ENCODE measurements at regions not wholly inside any gene's neighbourhood (a gene's known extent, or its start where the extent isn't known, plus 50 kb on each side); places are given as distances from the start of the nearest gene placed in this dataset.

DNA sequence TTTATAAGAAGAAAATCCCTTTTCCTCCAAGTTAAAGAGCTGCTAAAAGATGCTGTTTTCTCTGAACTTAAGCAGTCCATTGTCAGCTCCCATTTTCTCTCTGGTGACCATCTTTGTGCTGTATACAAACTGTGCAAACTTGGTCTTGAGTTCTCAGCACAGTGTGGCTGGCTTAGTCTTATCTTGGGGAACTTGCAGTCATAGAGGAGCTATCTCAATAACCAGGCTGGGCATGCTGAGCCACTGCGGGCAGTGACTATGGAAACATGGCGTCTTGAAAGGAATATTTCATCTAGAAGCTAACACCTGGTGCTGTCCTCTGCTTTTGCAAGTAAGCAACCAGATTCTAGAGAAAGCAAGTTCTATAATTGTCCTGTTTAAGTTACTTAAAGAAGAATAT is 1334.4 kb upstream of the CELF4 start:
- no peak for DNase-seq (ENCODE audit: low spot score)

DNA sequence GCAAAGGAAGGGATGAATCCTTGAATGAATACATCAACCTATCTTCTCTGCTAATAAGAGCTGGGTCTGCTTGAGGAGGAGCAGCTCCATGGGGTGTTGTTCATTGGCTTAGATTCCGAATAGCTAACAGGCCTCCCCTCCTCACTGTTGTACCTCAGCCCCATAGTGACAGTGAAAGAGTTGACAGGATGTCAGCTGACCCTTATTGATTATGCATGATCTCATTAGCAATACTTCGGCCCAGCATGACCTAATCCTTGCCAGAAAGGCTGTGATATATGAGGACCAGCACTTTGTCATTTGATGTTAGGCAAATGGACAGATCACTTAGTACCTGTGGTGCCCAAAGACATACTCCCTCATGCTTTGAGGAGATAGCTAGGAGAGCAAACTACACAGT is 1333.7 kb upstream of the CELF4 start:
- no peak for DNase-seq (ENCODE audit: low spot score)

DNA sequence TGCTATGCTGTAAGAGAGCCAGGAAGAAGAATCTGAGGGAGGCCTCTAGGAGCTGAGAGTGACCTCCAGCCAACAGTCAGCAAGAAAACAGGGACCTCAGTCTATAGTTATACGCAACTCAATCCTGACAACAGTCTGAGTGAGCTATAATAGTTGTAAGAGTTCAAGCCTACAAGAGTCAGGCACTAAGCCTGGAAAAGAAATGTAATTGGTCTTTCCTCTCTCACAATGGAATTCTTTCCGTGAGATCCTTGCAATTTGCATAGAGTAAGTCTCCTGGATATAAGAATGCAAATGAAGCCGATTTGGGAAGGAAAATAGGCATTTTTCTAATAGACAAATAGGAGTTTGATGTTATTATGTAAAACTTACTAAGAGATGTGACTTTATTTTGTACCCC is 1332.6 kb upstream of the CELF4 start:
- DNase-seq (ENCODE audit: low spot score) = no peak

GRCh38 chr18:38895560-38895959 is 1330.0 kb upstream of the CELF4 start:
- DNase-seq (ENCODE audit: low spot score) = no peak

DNA sequence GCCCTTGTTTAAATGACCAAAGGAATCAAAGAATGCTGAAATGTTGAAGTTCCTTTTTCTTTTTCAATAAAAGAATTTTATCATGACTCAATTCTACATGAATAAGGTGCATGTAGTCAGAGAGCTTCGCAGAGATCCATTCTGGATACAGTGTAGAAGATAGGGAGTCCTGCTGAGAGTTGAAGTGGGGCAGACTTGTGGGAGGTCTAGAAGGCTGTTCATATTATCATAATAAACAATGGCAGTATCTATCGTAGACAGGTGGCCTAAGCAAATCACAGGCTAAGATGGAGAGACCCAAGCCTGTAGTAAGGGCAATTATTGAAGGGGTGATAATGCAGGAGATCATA is 1322.0 kb upstream of the CELF4 start:
- no peak for DNase-seq (ENCODE audit: low spot score)

DNA sequence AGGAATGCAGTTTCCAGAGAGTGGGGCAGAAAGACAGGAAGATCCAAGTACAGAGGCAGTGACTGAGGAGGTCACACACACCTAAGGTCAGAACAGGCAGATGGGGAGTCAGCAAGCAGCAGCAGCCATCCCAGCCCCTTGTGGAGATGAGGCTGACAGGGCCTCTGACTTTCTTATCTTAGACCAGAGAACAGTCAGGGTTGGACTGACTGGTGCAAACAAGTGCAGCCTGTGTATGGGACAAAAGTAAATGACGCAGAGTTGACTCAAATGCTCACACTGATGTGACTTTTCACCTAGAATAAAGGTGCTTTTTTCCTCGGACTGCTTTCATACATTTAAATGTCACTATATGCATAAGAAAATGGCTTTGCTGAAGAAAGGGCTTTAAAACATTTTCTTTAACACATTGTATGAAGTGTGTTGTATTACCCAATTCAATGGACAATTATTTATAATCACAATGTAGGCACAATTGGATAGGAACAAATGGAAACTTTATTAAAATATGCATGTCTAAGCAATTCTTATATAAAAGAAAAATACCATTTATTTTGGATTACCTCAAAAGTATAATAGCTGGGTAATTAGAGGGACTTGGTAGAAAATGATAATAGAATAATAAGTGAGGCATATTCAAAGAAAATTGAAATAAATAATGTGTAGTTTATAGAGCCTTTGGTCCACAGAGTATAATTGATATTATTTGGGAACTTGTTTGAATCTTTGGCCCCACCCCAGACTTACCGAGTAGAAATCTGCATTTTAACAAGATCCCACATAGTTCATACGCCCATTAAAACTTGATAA is 1321.5 kb upstream of the CELF4 start:
- no peak for DNase-seq (ENCODE audit: low spot score)

DNA sequence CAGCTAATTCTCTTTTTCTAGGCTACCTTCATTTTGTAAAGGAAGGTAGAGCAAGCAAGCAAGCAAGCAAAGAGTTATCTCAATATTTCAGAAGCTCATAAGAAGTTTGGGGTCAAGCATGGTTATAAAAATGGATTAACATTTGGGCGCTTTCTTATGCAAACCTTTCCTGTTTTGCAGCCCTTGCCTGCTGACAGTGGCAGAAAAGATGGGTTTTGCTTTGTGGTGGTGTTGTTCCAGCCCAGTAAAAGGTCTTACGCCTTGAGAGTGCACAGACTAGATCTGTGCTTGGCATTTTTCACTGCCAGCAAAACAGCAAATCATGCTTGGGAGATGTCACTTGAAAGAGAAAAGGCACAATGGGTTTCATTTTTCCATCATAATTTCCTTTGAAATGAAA is 1320.6 kb upstream of the CELF4 start:
- DNase-seq (ENCODE audit: low spot score) = no peak

DNA sequence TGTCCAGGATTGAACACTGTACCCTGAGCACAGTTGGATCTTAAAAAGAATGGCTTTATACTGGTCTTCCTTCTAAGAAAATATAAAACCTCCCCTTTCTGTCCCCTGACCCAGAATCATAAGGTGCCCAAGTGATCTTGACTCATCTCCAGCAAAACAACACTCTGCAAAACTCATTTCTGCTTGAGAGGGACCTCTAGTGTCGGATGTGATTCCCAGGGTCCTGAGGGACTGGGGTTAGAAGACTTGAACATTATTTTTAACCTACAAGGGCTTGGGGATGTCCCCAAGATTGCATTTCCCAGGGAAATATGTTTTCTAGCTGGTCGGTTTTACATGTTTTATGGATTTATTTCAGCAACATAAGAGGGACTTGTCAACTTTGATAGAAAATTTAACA is 1318.5 kb upstream of the CELF4 start:
- DNase-seq (ENCODE audit: low spot score) = no peak

DNA sequence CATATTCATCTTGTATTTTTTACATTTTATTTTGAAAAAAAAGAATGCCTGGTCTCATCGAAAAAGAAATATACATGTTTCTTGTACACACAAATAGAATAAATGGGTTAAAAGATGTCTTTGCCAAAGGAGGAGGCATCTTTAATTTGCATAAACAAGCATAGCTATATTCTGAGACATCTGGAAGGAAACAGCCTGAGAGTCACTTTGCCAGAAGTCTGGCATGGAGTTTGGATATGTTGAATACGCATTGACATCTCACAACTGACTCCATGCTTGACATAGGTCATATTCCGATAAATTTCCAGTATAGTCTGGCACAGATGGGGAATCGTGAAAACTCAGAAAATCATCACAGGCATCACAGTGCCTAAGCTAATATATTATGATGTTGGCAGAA is 1317.5 kb upstream of the CELF4 start:
- DNase-seq (ENCODE audit: low spot score) = no peak

GRCh38 chr18:38879871-38880270 is 1314.3 kb upstream of the CELF4 start:
- no peak for DNase-seq (ENCODE audit: low spot score)

DNA sequence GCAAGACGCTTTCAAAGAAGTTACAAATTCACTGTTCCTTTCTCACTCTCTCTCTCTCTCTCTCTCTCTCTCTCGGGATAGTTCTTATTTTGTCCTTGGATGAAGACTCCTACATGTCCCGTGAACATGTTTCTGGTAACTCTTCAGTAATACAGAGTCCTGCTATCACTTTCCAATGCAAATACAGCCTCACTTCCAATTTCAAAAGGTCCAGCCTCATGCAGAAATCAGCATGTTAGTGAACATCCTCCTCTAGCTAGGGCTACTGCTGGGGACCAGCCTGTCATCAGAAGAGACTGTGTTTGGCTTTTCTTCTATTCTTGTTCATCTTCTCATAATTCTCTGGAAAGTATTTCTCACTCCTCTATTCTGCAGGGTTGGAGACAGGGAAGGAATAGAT is 1306.7 kb upstream of the CELF4 start:
- no peak for DNase-seq (ENCODE audit: low spot score)

DNA sequence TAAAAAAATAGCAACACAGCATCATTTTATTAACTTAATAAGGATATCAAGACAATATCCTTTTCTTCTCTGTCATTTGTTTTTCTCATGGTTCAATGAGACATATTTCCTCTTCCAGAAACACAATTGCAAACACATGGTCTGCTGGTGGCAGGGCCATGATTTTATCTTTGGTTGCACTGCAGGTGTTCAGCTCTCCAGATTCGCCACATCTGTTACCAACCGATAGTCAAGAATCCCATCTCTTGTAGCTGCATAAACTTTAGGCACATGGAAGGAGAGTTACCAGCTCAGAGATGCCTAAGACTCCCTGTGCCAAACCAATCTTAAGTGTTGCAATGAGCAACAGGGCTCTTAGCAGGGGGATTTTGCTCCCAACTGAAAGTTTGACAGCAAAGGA is 1303.2 kb upstream of the CELF4 start:
- DNase-seq (ENCODE audit: low spot score) = no peak

DNA sequence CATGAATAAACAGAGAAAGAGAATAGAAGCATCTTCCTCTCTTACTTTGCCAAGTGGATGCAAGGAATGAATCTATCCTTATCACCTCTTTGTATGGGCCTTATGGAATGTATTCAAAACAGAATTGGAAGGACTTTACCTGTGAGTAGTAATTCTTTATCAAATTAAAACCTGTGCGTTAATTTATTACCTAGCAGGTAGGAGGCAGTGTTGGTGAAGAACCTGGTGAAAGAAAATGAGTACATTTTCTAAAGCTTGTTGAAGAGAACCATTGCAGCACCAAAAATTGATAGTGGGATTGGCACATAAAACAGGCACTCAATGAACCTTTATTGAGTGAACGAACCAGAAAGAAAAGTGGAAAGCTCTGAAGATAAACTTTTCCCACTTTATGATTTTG is 1302.1 kb upstream of the CELF4 start:
- no peak for DNase-seq (ENCODE audit: low spot score)

DNA sequence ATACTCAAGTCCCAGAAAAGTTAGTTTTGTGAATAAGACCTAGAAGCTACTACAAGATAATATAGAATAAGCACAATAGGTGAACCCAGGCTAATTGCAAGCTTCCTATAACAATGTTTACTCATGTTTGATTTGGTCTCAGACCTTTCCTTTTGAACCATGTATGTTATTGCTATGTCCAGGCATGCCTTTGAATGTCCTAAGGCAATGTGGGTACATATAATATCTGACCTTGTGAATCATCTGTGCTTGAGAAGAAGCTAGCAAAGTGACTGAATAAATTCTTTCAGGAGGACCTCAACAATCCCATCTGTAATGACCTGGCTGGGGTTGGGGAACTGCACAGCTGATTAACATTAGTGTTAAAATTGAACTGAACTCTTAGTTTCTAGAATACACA is 1285.9 kb upstream of the CELF4 start:
- no peak for DNase-seq (ENCODE audit: low spot score)

DNA sequence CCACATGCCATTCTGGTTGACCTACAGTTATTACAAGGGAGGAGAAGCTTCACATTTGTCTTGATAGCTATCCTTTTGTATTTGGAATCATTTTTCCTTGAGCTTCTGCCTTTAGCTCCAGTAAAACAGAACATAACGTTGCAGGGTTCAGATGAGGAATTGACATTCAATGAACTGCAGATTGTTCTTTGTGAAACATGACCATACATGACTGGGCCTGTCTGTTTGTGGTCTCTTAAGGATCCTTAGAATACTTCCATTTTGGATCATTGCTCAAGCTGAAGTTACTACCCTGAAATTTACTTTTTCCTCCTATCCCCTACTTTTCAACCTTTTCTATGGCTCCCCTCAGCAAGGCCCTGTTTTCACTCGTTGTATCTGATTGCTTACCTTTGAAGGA is 1281.7 kb upstream of the CELF4 start:
- no peak for DNase-seq (ENCODE audit: low spot score)

DNA sequence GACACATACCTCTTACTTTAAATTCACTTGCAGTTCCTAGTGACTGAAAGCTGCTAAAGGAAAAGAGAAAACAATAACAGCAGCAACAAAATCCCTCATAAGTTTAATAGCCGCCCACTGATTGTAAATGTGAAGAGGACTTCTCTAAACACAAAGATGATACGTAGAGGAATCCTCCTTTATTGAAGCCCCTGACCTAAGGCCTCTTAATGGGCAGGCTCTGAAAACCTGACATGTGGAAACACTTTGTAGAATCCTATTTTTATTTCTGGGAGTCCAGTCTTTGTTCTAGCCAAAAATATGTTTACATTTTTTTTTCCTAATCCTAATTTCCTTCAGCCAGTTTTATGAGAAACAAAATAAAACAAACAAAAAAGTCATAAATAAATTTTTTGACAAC is 1277.7 kb upstream of the CELF4 start:
- no peak for DNase-seq (ENCODE audit: low spot score)

DNA sequence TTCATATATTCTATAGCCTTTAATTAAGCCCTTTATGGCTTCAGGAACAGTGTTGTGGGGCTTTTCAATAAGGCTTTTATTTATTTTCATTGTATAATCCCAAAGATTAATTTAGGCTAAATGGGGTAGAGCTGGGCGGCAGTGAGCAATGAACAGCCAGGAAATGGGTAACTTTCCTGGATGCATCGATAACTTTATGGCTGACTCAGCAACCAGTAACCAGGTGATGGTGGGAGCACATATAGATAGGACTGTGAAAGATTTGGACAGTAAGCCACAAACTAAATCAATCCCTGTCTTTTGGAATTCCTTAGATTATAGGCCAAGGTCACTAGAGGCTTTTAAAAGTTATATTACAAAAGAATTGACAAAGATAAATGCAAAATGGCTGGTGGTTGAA is 1260.6 kb upstream of the CELF4 start:
- no peak for DNase-seq (ENCODE audit: low spot score)

DNA sequence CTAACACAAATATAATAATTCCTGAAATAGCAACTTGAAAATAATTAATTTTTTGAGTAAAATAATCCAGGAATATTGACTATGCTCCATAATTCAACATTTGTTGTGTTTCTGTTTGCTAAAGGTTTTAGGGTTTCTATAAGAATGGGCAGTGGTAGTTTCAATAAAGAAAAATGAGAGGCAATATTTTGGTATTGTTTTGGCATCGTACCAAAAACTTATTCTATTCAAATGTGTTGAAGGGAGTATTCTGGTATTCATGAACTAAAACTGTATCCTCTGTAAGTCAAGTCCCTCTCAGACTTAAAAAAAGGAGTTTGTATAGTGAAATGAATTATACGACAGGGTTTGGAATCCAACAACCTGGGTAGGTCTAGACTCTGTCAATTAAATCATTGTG is 1245.6 kb upstream of the CELF4 start:
- no peak for DNase-seq (ENCODE audit: low spot score)

DNA sequence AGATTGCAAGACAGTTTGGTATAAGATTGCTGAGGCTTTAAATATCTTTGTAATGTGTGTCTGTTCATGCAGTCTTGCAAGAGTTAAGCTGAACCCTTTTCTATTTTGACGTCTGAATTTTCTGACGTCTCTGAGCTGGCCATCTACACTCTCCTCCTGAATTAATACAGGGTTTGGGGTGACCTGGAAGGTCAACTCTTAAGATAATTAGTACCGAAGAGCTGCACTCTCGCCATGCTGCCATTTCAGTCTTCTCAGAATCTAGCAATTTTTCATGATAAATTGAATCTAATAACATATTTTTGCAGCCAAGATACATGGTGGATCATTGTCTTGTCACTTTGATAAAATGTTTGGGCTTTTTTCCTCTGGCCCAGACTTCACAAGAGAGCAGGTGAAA is 1245.2 kb upstream of the CELF4 start:
- no peak for DNase-seq (ENCODE audit: low spot score)

- DNase-seq (ENCODE audit: low spot score) = no peak
Observed at GRCh38 chr18:38807915-38808314, 1242.3 kb upstream of the CELF4 start.

- DNase-seq (ENCODE audit: low spot score) = no peak
Observed at GRCh38 chr18:38805256-38805655, 1239.7 kb upstream of the CELF4 start.

DNA sequence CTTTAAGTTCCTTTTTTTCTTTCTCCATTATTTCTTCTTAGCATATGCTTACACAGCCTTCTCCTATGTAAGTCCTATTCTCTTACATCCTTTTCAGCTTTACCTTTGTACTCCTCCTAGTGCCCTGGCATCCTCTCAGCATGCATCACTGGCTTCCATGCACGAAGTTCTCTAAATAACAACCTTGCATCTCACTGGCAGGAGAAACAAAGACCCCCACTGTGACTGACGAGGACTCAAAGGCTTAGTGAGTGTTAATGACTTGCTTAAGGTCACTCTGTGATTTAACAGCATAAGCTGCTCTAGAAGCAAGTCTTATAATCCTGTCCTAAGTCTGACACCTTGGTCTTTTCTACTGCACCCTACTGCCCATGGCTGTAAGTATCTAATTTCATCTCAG is 1236.0 kb upstream of the CELF4 start:
- DNase-seq (ENCODE audit: low spot score) = no peak

DNA sequence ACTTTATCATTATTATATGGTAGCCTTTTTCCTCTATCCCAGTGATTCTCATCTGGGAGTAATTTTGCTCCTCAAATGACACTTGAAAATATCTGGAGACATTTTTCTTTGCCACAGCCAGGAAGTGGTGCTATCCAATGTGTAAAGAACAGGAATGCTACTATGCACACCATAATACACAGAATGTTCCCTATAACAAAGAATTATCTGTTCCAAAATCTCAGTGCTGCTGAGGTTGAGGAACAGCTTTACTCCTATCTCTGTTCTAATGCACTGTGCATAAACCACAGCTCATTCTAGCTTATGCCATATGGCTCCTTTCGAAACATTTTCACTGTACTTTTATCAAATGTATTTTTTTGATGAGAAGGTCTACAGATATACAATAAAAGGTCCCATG is 1231.2 kb upstream of the CELF4 start:
- no peak for DNase-seq (ENCODE audit: low spot score)

- DNase-seq (ENCODE audit: low spot score) = no peak
Observed at GRCh38 chr18:38792731-38793130, 1227.1 kb upstream of the CELF4 start.

- no peak for DNase-seq (ENCODE audit: low spot score)
Observed at GRCh38 chr18:38790786-38791185, 1225.2 kb upstream of the CELF4 start.

All from kidney capillary endothelial cell (primary cell).